ENCODE measurements at regions not wholly inside any gene's neighbourhood (a gene's known extent, or its start where the extent isn't known, plus 50 kb on each side); places are given as distances from the start of the nearest gene placed in this dataset.
"Not testable (repeated sequence)": the region's sequence is repeated elsewhere in the genome, so short reads cannot be mapped to it uniquely, and the experiment has no call there.

DNA sequence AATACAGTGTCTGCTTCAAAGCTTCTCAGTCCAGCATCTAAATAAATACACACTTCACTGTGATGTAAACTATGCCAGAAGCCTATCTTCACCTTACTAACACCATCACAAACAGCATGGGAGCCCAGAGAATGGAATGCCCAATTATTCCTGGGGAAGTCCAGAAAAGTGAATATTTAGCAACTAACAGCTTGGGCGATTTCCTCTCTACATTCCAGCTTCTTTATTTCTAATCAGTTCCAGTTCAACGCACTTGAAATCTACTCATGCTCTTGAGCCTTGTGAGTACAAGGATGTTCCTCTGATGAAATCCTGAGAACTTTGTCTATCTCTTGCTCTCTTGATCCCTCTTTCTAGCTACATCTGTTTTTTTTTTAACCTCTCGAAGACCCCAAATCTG, 100.4 kb upstream of the C9orf72 start:
- no peak for DNase-seq

DNA sequence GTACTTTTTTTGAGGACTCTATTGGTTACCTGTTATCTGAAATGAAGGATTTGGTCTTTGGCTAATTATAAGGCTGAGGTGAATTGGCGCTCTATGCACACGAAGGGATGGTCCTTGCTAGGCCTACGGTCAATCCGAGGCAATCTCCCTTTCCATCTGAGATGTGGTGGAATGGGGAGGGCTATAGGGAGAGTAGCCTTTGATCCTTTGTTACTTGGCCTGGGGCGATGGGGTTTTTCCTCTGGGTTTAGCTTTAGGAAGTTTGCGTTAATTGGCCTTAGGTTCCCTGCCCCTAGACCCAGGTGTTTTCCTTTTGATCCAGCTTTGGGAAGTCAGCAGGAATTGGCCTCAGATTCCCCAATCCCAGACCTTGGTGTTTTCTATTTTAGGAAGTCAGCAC, 102.1 kb upstream of the C9orf72 start:
- DNase-seq = no peak

DNA sequence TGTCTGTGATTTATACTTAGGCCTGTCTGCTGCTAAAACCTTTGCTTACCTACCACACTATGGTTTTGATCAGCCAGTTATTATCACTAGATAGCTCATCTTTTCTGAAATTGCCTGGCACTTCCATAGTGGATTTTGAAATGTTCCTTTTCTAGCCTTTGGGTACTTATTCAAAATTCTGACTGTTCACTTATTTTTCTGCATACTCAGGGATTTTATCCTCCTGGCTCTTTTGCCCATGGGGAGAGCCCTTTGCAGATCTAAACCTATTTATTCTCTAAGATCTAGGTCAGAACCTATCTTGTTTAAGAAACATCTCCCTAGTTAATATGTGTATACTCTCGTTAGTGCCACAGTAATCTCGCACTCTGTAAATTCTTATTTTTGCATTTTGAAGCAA, 103.5 kb upstream of the C9orf72 start:
- no peak for DNase-seq

DNA sequence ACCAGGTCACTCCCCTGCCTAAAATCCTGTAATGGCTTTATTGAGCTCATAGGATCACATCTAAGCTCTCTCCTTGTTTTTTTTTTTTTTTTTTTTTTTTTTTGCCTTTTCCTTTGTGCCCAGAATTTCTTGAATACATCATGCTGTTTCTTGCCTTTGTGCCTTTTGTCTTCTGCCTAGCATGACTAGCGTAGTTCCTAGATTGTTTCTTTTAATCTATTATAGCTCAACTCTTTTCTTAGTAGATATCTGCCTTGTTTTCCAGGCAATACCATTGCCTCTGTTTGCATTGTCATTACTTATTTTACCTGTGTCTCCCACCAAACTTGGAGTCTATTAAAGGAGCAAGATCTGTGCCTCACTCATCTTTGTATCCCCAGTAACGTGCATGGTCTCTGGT, 106.1 kb upstream of the C9orf72 start:
- DNase-seq = no peak

GRCh38 chr9:27683181-27683580, 109.9 kb upstream of the C9orf72 start:
- DNase-seq = no peak

- DNase-seq = no peak
Observed at GRCh38 chr9:27688954-27689353, 115.7 kb upstream of the C9orf72 start.

DNA sequence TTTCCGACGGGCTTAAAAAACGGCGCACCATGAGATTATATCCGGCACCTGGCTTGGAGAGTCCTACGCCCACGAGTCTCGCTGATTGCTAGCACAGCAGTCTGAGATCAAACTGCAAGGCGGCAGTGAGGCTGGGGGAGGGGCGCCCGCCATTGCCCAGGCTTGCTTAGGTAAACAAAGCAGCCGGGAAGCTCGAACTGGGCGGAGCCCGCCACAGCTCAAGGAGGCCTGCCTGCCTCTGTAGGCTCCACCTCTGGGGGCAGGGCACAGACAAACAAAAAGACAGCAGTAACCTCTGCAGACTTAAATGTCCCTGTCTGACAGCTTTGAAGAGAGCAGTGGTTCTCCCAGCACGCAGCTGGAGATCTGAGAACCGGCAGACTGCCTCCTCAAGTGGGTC, 117.5 kb upstream of the C9orf72 start:
- DNase-seq = not testable (repeated sequence)

DNA sequence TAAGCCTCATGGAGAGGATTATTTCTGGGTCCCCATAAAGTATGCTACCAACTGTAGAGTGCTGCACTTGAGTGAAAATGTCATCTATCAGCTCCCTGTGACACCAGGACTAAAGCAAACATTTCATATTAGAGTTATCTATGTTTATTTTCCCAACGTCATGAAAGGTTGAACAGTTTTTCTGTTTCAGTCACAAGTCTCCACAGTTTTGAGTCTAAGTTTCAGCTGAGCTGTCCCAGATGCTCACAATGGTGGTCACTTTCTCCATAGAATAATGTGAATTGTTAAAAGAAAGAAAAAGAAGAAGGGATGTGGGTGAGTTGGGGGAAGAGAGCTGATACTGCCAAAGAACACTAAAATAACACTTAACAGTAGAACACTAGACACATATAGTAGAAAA, 126.3 kb upstream of the C9orf72 start:
- DNase-seq = no peak

GRCh38 chr9:27701016-27701415, 127.7 kb upstream of the C9orf72 start:
- DNase-seq = no peak

DNA sequence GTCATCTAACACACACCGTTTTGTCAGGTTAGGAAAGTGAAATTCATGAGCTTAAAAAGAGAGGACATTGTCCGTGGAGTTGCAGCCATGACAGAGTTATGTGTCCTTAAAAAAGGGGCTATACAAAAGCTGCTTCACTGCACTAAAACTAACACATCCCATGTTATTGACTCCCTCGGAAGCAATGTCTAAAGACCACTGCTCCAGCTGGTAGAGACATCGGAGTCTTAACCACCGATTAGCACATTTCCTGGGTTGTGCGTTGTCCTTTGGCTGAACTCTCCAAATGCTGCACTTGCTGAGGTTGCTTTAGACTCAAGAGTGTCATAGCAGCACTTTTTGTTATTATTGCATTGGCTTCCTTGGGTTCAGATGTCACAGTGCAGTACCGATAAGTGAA, 128.3 kb upstream of the C9orf72 start:
- no peak for DNase-seq

- no peak for DNase-seq
Observed at GRCh38 chr9:27703216-27703980, 130.1 kb upstream of the C9orf72 start.

- DNase-seq = no peak
Observed at GRCh38 chr9:27711241-27711640, 138.0 kb upstream of the C9orf72 start.

GRCh38 chr9:27712806-27713205, 139.5 kb upstream of the C9orf72 start:
- no peak for DNase-seq

DNA sequence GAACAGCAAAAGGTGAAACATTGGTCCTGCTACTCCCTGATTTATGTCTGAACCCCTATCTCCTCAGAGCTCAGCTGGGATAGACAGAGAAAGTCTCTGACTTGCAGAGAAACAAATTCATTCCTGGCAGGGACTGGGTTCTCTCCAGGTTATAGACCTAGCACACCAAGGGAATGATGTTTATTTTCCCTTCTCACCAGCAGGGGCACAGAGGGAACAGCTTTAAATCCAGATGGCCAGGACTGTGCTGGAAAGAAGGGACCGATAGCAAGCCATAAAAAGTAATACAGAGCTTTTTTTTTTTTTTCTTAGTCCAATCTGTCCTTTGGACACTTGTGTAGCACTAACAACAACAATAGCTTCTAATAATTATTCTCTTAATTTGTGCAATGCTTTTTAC, 141.1 kb upstream of the C9orf72 start:
- no peak for DNase-seq

- DNase-seq = no peak
Observed at GRCh38 chr9:27715651-27716050, 142.4 kb upstream of the C9orf72 start.

- DNase-seq = no peak
Observed at GRCh38 chr9:27717991-27718390, 144.7 kb upstream of the C9orf72 start.

DNA sequence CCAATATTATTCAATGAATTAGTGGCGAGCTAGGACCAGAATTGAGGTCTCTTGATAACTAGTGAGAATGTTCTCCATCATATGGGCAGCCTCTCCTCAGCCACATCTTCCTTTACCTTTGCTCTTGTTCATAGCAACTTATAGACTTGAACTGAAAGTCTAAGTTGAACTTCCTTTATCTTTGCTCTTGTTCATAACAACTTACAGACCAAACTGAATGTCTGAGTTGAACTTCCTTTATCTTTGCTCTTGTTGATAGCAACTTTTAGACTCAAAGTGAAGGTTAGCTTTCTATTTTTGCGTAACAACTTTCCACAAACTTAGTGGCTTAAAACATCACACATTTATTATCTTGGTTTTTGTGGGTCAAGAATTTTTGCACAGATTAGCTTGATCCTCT, 146.4 kb upstream of the C9orf72 start:
- DNase-seq = no peak

GRCh38 chr9:27722866-27723265, 149.6 kb upstream of the C9orf72 start:
- DNase-seq = no peak

DNA sequence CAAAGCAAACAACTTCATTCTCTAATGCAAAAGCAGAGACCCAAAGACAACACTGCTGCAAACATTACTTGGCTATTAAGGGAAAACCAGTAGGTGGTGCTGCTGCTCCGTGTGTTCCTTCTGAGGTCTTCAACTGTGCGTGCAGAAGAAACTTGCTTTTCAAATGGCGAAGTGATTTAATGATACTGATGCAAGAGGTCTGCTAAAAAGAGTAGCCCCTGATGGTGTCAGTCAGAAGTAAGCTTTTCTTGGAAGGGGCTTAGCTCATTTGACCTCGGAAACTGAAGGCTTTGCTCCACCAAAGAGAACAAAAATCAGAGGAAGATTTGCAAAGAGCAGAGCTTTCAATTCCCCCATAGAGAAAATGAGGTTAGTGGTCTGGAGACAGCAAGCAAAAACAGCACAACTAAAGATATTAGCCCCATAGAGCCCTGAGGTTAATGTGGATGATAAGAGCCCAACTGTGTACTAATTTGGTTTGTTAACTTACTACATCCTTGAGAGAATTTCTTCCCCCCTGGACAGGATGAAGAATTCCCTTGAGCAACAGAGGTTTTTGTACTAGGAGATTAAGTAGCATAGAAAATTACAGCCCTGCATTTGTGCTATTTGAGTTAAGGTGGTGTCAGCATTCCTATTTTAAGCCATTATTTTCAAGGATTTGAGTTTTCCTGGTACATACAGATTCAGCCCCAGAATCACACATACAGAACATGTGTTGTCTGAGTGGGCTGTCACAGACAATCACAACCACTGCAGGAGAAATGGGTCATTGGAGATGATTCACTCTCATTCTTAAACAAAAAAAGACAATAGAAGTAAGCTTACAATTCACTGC, 153.2 kb upstream of the C9orf72 start:
- DNase-seq = peak; percentile 17

GRCh38 chr9:27732494-27732893, 159.2 kb upstream of the C9orf72 start:
- no peak for DNase-seq

- DNase-seq = no peak
Observed at GRCh38 chr9:27743490-27743889, 170.2 kb upstream of the C9orf72 start.

DNA sequence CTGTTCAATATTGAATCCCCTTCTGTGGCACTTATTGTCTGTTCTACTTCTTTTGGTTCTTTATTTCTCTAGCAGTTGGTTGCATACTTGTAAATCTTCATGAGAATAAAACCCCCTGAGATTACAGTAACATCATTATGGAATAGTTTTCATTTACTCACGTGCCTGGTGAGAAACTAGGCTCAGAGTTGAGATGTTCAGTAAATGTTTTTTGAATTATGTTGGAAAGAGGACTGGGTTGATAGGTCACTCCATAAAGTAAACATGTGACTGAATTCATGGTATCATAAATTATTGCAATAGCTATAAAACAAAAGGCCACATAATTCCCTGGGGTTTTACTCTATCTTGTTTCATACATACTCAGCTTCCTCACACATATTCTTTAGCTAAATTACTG, 174.2 kb upstream of the C9orf72 start:
- DNase-seq = no peak

GRCh38 chr9:27749838-27750237, 176.6 kb upstream of the C9orf72 start:
- DNase-seq = no peak

GRCh38 chr9:27750566-27750965, 177.3 kb upstream of the C9orf72 start:
- no peak for DNase-seq
